Fibroblast of villous mesenchyme (primary cell): ENCODE measurements at regions not wholly inside any gene's neighbourhood (a gene's known extent, or its start where the extent isn't known, plus 50 kb on each side); places are given as distances from the start of the nearest gene placed in this dataset.

ENCODE experiments used
- DNase-seq: peaks from one replicate; pipeline ENCODE4 v3.0.0-alpha.2; 2010; ENCODE audit warnings: low read depth
- H3K4me3 ChIP-seq: 2 replicates; pipeline ENCODE4 v1.5.1; 2011; ENCODE audit warnings: low read depth, mild to moderate bottlenecking, low read length
- CTCF ChIP-seq: IDR thresholded peaks from 2 replicates; pipeline ENCODE4 v1.5.1; 2012; ENCODE audit warnings: low read depth, mild to moderate bottlenecking, low read length; ENCODE audit not compliant: insufficient read depth

DNA sequence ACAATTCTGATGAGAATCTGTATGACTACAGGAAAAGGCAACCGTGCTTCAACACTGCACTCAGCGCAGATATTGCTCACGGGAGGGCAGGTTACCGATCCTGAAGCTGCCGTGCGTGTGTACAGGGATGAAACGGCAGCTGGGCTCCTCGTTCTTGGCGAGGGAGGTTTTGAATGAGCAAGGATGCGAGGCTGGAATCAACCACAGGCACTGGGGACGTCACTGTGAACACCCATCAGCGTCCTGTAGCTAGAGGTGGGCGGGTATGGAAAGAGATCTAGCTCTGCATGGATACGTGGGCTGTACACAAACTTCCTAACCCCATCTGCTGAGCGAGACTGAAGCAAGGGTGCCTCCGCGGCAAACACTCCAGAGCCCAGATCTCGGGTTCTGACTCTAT, 84.3 kb upstream of the COL5A1 start:
- DNase-seq, result no peak
- no peak overlapping the region for H3K4me3 ChIP-seq
- TF ChIP-seq CTCF, result no peak

DNA sequence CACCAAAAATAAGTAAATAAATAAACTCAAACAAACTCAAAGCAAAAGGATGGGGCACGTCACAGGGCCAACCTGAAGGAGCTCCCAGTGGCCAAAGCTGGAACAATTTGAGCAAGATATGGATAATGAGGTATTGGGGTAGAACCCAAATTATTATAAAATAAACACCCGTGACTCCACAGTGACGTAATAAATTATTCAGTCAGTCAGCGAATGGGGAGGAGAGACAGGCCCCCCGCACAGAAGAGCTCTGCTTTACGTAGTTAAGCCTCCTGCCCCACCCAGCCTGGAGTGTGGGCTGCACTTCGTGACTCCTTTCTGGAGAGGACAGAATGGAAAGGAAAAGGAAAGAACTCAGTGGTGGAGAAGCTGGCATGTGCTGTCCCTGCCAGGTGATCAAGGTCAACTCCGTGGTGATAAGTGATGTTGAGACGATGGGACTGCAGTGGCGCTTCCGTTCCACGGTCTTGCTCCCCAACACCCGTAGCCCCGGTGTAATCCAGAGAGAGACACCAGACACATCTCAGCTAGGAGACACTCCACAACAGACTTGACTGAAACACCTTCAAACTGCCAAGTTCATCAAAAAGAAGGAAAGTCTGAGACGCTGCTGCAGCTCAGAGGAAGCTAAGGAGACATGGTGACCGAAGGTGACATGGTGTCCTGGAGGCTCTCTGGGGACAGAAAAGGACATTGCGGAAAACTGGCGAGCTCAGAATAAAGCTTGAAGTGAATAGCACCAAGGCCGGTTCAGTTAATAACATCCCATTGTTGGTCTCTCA, 83.3 kb upstream of the COL5A1 start:
- TF ChIP-seq CTCF, result no peak
- H3K4me3 ChIP-seq, result no peak overlapping the region
- no peak for DNase-seq

- DNase-seq, result no peak
- no peak for TF ChIP-seq CTCF
- H3K4me3 ChIP-seq, result no peak overlapping the region
Observed at GRCh38 chr9:134559013-134559412, 82.6 kb upstream of the COL5A1 start.

GRCh38 chr9:134560206-134560605, 81.4 kb upstream of the COL5A1 start:
- no peak for TF ChIP-seq CTCF
- no peak for DNase-seq
- H3K4me3 ChIP-seq, result no peak overlapping the region

DNA sequence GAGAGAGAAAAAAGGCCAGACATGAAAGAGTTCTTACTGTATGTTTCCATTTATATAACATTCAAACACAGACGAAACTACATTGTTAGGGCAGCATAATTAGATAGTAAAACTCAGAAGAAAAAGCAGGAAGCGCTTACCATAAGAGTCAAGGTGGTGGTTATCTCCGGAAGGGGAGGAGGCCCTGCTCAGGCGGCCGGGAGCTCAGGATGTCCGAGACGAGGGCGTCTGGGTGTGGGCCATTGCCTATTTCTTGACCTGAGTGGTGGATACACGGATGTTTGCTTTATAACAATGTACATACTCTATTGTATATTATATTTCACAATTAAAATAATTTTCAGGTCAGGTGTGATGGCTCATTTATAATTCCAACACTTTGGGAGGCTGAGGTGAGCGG, 80.9 kb upstream of the COL5A1 start:
- DNase-seq, result no peak
- H3K4me3 ChIP-seq, result no peak overlapping the region
- no peak for TF ChIP-seq CTCF

DNA sequence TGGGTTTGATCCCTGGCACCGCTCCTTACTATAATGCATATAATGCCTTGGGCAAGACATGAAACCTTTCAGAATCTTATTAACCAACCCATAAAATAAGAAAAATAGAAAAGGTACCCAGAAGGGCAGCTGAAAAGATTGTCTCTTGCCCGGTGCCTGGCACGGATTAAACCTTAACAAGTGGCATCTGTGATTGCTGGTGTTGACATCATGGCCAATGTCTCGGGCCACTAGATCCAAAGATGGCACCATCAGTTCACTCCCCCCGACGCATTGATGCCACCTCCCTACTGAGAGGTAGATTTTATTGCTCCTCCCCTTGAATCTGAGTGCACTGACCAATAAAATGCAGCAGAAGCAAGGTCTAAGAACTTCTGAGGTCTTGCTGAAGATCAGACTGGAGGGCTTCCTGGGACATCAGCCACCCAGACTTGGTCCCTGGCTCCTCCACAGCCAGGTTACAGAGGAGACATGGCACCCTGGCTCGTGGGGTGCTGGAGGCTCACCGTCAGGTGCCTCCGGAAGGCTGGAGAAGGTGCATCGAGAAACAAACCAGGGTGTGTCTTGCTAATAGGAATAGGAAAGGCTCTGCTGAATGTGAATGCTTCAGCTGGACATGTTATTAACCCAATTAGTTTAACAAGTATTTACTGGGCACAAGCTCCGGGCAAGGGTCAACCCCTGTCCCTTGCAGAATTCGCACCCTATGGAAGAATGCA, 80.0 kb upstream of the COL5A1 start:
- no peak overlapping the region for H3K4me3 ChIP-seq
- DNase-seq, result no peak
- TF ChIP-seq CTCF, result no peak
